Peyer's patch (tissue), 4 donors: ENCODE measurements at regions not wholly inside any gene's neighbourhood (a gene's known extent, or its start where the extent isn't known, plus 50 kb on each side); places are given as distances from the start of the nearest gene placed in this dataset.
"Not testable (repeated sequence)": the region's sequence is repeated elsewhere in the genome, so short reads cannot be mapped to it uniquely, and the experiment has no call there.

Experiments used
- CTCF ChIP-seq, 6 experiments: fragments of 450-650 bp in 4 of 6; fragments of 200-600 bp in 2 of 6; sonication (generic) in 1 of 6; IDR thresholded peaks; one replicate each; pipeline ENCODE4 v1.5.1; 2017 to 2019; ENCODE audit warnings: antibody characterized with exemption in 6 of 6, mild to moderate bottlenecking in 3 of 6, moderate library complexity in 1 of 6
- POLR2A ChIP-seq, 2 donors: fragments of 450-650 bp; IDR thresholded peaks; one replicate each; pipeline ENCODE4 v1.5.1; 2017; ENCODE audit warnings: antibody characterized with exemption in 2 of 2, mild to moderate bottlenecking in 2 of 2, moderate library complexity in 2 of 2

- not testable (repeated sequence) for TF ChIP-seq CTCF, POLR2A (IDR thresholded peaks at IDR 0.05)
Measured at GRCh38 chr17:20701366-20701765, 121.8 kb downstream of the CDRT15L2 start.
